ENCODE measurements at regions not wholly inside any gene's neighbourhood (a gene's known extent, or its start where the extent isn't known, plus 50 kb on each side); places are given as distances from the start of the nearest gene placed in this dataset.

DNA sequence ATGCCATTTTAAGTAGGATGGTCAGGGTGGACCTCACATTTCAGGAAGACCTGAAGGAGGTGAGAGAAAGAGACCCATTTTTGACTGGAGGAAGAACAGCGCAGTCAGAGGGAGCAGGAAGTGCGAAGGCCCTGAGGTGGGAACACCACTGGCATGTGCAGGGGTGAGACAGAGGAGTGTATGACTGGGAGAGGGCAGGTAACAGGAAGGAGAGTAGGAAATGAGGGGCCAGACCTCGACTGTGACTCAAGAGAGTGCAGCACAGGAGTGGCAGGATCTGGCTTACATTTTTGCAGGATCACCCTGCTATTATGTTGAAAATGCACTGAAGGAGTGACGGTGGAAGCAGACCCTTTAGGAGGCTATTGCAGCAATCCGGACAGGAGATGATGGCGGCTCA lies 117.7 kb upstream of the CDYL start:
- Histone ChIP-seq H3K27me3 (ENCODE audit: insufficient read depth, poor library complexity, severe bottlenecking) (no peaks in the 10 kb centered on the region), H3K27ac (ENCODE audit: poor library complexity, severe bottlenecking) (no peak overlapping the region), H3K4me1 (ENCODE audit: insufficient read depth, poor library complexity, severe bottlenecking) (no peaks in the 10 kb centered on the region), H3K4me3 (ENCODE audit: severe bottlenecking) (no peak overlapping the region), H3K36me3 (ENCODE audit: low read depth) (no peaks in the 10 kb centered on the region), H3K9me3 (ENCODE audit: severe bottlenecking) (no peaks in the 10 kb centered on the region)
- DNase-seq (ENCODE audit: low spot score) (no peak), ATAC-seq (ENCODE audit: low read depth) (no peak)
- TF ChIP-seq, protein P1, sequence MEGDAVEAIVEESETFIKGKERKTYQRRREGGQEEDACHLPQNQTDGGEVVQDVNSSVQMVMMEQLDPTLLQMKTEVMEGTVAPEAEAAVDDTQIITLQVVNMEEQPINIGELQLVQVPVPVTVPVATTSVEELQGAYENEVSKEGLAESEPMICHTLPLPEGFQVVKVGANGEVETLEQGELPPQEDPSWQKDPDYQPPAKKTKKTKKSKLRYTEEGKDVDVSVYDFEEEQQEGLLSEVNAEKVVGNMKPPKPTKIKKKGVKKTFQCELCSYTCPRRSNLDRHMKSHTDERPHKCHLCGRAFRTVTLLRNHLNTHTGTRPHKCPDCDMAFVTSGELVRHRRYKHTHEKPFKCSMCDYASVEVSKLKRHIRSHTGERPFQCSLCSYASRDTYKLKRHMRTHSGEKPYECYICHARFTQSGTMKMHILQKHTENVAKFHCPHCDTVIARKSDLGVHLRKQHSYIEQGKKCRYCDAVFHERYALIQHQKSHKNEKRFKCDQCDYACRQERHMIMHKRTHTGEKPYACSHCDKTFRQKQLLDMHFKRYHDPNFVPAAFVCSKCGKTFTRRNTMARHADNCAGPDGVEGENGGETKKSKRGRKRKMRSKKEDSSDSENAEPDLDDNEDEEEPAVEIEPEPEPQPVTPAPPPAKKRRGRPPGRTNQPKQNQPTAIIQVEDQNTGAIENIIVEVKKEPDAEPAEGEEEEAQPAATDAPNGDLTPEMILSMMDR (IDR thresholded peaks at IDR 0.05; ENCODE audit: poor library complexity, severe bottlenecking) = no peak

DNA sequence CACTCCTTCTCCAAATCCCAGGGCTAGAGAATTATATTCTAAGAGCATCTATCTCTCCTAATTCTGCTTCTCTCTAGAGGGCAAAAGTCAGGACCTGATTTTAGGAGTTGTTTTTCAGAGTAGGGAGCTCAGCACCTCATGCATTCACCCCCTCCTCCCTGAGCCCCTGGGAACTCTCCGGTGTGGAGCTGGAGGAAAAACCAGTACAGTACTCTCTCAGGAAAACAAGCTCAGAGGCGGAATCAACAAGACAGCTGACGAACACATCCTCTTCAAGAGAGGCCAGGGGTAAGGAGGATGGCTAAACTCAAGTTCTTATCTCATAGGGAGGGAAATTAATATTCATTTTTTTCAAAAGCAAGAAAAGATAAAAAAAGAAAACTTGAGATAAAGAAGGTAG lies 120.1 kb upstream of the CDYL start:
- Histone ChIP-seq H3K27me3 (ENCODE audit: insufficient read depth, poor library complexity, severe bottlenecking) (no peaks in the 10 kb centered on the region), H3K4me3 (ENCODE audit: severe bottlenecking) (no peak overlapping the region), H3K4me1 (ENCODE audit: insufficient read depth, poor library complexity, severe bottlenecking) (no peaks in the 10 kb centered on the region), H3K36me3 (ENCODE audit: low read depth) (no peaks in the 10 kb centered on the region), H3K9me3 (ENCODE audit: severe bottlenecking) (no peaks in the 10 kb centered on the region), H3K27ac (ENCODE audit: poor library complexity, severe bottlenecking) (no peak overlapping the region)
- no peak for DNase-seq (ENCODE audit: low spot score)
- TF ChIP-seq, protein P1 (IDR thresholded peaks at IDR 0.05; ENCODE audit: poor library complexity, severe bottlenecking) = no peak
- no peak for ATAC-seq (ENCODE audit: low read depth)

DNA sequence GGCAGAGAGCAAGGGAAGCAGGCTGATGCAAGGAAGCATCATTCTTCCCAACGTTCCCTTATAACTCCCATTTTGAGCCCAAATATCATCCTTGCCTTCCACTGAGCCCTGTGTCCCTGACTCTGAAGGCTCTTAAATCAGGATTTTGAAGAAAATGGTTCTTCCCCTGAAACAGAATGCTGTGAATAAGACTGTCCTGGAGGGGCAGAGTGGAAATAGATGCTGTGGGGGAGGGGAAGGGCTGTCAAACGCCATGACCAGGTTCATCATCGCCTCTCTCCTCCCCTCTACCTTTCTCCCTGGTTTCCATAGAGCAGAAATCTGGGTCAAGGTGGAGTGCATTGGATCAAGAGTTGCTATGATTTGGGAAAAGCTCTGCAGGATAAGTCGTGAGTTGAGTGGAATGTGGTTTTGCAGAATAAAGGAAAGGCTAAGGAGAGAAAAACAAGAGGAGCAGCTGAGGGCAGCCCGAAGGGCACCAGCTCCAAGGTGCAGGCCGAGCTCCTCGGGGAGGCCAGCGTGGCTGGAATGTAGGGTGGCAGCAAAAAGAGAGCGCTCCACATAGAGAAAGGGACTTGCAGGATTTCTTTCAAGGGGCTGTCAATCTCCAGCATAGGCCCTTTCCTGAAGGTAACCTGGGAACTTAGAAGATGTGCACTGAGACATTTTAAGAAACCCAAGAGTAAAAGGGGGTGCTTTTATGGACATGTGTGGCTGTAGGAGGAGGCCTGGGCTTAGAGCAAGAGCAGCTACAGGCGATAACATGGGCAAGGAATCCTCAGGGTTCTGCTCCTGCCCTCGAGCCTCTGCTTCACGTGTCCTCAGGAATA lies 120.8 kb upstream of the CDYL start:
- Histone ChIP-seq H3K36me3 (ENCODE audit: low read depth) (no peaks in the 10 kb centered on the region), H3K27me3 (ENCODE audit: insufficient read depth, poor library complexity, severe bottlenecking) (no peaks in the 10 kb centered on the region), H3K4me1 (ENCODE audit: insufficient read depth, poor library complexity, severe bottlenecking) (no peaks in the 10 kb centered on the region), H3K4me3 (ENCODE audit: severe bottlenecking) (no peak overlapping the region), H3K9me3 (ENCODE audit: severe bottlenecking) (no peaks in the 10 kb centered on the region), H3K27ac (ENCODE audit: poor library complexity, severe bottlenecking) (no peak overlapping the region)
- TF ChIP-seq, protein P1 (IDR thresholded peaks at IDR 0.05; ENCODE audit: poor library complexity, severe bottlenecking) = no peak
- ATAC-seq (ENCODE audit: low read depth) = no peak
- DNase-seq (ENCODE audit: low spot score) = no peak

DNA sequence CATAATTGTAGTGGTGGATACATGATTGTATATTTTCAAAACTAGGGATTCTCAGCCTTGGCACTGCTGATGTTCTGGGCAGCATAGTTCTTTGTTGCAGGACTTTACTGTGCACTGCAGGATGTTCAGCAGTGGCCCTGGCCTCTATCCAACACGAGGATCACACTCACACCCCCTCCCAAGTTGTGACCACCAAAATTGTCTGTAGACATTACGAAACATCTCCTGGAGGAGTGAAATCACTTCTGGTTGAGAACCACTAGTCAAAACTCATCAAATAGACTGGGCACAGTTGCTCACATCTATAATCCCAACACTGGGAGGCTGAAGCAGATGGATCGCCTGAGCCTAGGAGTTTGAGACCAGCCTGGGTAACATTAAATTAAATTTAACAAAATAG lies 123.1 kb upstream of the CDYL start:
- H3K27ac ChIP-seq (ENCODE audit: poor library complexity, severe bottlenecking) = no peak overlapping the region
- H3K4me3 ChIP-seq (ENCODE audit: severe bottlenecking) = no peak overlapping the region
- peaks cover 4% of the 10 kb centered on the region for H3K4me1 ChIP-seq (ENCODE audit: insufficient read depth, poor library complexity, severe bottlenecking)
- H3K36me3 ChIP-seq (ENCODE audit: low read depth) = no peaks in the 10 kb centered on the region
- H3K27me3 ChIP-seq (ENCODE audit: insufficient read depth, poor library complexity, severe bottlenecking) = no peaks in the 10 kb centered on the region
- H3K9me3 ChIP-seq (ENCODE audit: severe bottlenecking) = no peaks in the 10 kb centered on the region
- TF ChIP-seq, protein P1 (IDR thresholded peaks at IDR 0.05; ENCODE audit: poor library complexity, severe bottlenecking) = no peak
- ATAC-seq (ENCODE audit: low read depth) (no peak), DNase-seq (ENCODE audit: low spot score) (no peak)

DNA sequence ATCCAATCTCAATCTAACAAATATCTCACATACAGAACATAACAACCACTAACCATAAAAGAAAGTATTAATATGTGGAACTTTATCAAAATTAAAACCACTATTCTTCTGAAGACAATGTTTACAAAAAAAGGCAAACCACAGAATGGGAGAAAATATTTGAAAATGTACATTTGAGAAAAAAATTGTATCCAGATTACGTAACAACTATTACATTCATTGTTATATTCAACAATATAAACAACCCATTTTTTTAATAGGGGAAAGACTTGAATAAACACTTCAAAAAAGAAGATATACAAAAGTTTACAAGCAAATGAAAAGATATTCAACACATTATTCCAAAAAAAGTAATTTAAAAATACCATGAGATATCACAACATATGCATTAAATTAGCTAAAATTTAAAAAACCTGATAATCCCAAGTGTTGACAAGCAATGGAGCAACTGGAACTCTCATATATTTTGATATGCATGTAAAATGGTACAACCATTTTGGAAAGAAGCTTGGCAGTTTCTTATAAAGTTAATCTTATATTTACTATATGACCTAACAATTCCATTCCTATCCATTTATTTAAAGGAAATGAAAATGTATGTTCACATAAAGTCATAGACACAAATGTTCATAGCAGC lies 124.3 kb upstream of the CDYL start:
- Histone ChIP-seq H3K4me1 (ENCODE audit: insufficient read depth, poor library complexity, severe bottlenecking) (peaks cover 4% of the 10 kb centered on the region), H3K27ac (ENCODE audit: poor library complexity, severe bottlenecking) (no peak overlapping the region), H3K36me3 (ENCODE audit: low read depth) (no peaks in the 10 kb centered on the region), H3K27me3 (ENCODE audit: insufficient read depth, poor library complexity, severe bottlenecking) (no peaks in the 10 kb centered on the region), H3K9me3 (ENCODE audit: severe bottlenecking) (no peaks in the 10 kb centered on the region), H3K4me3 (ENCODE audit: severe bottlenecking) (no peak overlapping the region)
- ATAC-seq (ENCODE audit: low read depth) (no peak), DNase-seq (ENCODE audit: low spot score) (no peak)
- TF ChIP-seq, protein P1 (IDR thresholded peaks at IDR 0.05; ENCODE audit: poor library complexity, severe bottlenecking) = no peak

All from RWPE2 (cell line).